NCI-H82 treated with DMSO at 0.1 percent for 48 hours (cell line): ENCODE measurements at regions not wholly inside any gene's neighbourhood (a gene's known extent, or its start where the extent isn't known, plus 50 kb on each side); places are given as distances from the start of the nearest gene placed in this dataset.

Source experiments
- DNase-seq: peaks from one replicate; lab custom pipeline; 2025; ENCODE audit not compliant: unreplicated experiment; lab: John Stamatoyannopoulos, UW

DNA sequence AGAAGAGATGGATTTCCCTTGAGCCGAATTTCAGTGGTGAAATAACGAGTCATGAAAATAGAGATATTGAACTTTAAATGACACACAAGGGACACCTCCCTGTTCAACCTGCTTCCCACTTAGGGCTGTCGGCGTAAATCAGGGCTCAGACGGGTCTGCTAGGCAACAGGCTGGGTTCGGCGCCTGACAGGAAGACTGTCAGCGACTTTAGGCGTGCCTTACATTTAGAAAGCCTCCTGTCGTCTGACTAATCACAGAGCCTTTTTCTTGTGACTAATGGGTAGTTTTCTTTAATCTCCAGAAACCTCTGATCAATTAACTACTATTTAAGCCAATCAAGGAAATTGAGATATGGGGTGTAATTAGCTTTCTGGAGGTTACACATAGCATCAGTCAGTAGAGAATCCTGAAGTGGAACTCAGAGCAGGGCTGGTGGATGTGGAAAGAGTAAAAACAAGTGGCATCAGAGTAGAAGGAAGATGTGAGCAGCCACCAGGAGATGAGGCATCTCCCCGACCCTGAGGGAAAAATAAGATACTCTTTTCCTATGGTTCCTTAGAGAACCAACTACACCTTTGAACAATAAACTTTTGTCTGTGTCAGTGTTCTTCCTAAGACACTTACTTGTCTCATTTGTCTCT, 86.2 kb upstream of the HS3ST1 start:
- DNase-seq = no peak

- DNase-seq = no peak
Measured at GRCh38 chr4:11514003-11514402, 85.3 kb upstream of the HS3ST1 start.

- DNase-seq = no peak
Measured at GRCh38 chr4:11512871-11513270, 84.2 kb upstream of the HS3ST1 start.

DNA sequence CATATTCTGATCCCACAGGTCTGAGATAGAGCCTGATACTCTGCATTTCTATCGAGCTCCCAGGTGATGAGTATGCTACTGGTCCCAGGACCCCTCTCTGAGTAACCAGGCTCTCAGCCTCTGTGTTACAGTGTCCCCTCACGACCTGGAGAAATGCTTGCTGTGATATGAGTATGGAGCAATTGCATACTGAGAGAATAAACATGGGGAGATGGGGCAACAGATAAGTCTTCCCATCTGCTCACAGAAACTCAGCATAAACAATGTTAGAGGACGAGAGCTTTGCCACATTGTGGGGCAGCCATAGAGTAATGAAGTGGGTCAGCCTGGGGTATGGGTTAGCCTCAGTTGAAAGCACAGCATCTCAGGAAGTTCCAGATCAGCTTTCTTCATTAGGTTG, 82.6 kb upstream of the HS3ST1 start:
- DNase-seq = no peak

DNA sequence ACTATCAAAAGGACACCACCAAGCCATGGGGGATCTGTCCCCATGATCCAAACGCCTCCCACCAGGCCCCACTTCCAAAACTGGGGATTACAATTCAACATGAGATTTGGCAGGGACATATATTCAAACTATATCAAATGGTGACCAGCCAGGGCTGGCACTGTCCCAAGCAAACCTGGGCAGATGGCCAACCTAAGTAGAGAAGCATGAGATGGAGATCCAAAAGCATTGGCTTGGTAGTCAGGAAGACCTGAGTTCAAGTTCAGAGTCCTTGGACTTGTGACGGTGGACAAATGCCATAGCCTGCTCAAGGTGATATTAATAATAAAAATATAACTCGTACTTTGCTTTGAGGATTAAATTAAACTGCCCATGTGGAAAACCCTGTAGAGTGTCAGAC, 79.2 kb upstream of the HS3ST1 start:
- DNase-seq = no peak

- no peak for DNase-seq
Measured at GRCh38 chr4:11506194-11506593, 77.5 kb upstream of the HS3ST1 start.

DNA sequence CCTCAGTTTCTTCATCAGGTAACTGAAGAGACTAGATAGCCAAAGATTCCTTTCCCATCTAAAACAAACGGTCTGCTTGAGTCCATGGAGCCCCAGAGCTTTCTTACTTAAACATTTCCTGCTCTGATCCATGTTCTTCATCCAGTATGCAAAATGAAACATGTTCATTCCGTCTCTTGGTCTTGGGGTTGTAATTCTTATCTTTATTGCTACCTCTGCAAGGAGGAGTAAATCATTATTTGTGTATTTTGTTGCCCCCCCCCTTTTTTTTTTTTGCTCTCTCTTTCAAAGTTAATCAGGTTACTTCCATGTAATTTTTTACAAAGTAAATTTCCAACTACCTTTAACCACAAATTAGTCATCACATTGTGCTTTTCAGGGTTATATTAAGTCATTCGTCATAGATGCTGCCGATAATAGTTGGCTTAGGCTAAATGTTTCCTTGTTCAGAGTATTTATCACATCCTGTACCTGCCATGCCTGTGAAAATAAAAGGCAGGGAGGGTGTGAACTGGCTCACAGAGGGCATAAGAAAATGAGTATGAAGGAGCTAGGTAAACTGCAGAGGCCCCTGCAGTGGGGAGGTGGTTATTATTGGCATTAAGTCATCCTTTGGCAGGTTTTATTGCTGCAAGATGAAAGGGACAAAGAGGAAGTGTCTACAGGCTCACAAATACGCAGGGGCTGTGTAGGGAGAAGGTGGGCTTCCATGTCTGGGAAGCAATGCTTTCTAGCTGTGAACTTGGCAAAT, 76.7 kb upstream of the HS3ST1 start:
- DNase-seq = no peak

- no peak for DNase-seq
Measured at GRCh38 chr4:11503166-11503565, 74.5 kb upstream of the HS3ST1 start.

DNA sequence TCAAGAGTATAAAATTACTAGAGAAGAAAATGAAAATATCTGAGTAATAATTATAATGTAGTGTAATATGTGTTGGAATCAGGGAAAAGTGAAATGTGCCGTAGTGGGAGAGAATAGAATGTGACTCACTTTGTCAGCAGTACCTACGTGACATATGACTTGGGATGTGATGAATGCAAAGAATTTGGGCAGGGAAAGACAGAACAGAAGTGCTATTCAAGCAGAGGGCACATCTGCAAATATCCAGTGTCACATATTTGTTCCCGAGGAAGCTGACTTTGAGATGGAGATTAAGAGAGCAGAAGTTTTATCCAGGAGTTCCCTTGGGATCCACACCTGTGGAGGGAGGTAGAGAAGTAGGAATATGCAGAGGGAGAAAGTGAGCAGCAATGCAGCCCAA, 69.3 kb upstream of the HS3ST1 start:
- DNase-seq = no peak

DNA sequence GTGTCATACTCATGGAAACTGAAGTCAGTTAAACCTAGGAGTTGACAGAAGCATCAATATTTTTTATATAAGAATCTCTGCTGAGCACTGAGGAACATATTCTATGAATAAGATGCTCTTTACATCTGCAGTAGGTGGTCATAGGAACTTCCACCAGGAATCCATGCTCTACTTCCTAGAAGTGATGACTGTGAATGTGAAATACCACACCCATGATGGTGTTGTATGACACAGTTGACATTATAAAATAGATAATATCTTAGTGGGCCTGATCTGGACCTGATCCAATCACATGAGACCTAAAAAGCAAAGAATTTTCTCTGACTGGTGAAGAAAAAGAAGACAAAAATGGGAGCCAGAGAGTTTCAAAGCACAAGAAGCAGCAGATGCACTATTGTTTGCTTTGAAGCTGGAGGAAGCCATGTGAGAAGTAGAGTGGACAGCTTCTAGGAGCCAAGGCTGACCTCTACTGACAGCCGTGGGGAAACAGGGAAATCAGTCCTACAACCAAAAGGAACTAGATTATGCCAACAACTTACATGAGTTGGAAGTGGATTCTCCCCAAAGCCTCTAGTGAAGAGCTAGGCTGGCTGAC, 68.6 kb upstream of the HS3ST1 start:
- DNase-seq = no peak

DNA sequence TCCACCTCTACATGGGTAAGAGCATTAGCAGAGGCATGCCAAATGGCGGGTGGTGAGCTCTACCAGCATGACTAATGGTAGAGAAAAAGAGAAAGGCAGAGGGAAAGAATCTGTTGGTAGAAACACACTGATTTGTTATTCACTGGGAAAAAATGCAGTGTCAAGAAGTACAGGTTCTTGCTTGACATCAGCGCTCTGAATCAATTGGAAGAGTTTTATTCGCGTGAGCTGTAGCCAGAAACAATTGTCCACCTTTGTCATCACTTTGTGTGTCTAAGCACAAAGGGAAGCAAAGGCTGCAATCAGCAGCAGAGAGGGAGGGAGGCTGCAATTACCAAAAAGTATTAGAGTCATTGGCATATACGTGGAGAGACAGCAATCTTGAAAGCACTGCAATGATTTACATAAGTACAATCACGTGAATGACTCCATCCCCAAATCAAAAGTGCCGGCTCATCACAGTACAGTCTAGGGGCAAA, 67.7 kb upstream of the HS3ST1 start:
- no peak for DNase-seq

DNA sequence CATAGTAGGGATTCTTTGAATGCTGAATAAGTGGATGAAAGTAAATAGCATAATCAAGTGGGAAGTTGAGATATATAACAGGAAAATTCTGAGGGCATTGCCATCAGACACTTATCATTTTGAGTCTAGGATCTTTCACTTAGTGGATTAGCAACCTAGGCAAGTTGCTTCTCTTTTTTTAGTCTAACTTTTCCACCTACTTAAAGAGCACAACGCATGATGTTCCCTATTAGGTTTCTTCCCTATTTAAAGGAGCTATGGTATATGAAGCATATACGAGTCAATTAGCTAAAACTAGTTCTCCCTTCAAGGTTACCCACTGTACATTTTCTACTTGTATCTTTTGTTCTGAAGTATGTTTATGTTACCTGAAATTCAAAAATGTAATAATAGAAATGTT, 67.1 kb upstream of the HS3ST1 start:
- no peak for DNase-seq

- DNase-seq = no peak
Measured at GRCh38 chr4:11495291-11495690, 66.6 kb upstream of the HS3ST1 start.

GRCh38 chr4:11494232-11494631, 65.5 kb upstream of the HS3ST1 start:
- DNase-seq = no peak

DNA sequence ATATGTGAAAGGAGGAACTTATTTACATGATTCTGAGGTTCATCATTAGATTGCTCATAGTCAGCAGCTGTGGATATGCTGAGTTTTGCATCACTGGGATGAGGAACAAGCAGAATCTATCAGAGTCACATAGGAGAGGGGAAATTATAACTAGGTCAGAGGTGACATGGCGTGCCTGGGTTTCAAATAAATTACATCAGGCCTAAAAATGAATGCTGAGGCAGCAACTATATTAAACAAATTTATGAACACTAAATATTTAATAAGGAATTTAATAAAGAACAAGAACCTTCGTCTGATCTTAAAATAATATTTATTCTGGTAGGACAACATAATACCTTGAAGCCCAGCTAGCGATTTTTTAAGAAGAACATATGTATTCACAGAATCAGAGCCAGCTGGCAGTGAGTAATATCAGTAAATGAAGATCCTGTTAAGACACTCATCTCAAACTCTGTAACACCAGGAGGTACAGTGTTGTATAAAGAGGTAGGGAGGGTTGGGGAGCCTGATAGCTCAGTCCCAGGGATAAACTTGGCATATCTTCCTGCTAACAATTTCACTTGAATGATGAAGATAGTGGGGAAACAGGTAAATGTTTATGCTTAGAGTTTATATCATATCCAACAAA, 60.9 kb upstream of the HS3ST1 start:
- DNase-seq = no peak

- no peak for DNase-seq
Measured at GRCh38 chr4:11488657-11489452, 60.2 kb upstream of the HS3ST1 start.

GRCh38 chr4:11487868-11488544, 59.3 kb upstream of the HS3ST1 start:
- DNase-seq = no peak

GRCh38 chr4:11487139-11487538, 58.4 kb upstream of the HS3ST1 start:
- no peak for DNase-seq

DNA sequence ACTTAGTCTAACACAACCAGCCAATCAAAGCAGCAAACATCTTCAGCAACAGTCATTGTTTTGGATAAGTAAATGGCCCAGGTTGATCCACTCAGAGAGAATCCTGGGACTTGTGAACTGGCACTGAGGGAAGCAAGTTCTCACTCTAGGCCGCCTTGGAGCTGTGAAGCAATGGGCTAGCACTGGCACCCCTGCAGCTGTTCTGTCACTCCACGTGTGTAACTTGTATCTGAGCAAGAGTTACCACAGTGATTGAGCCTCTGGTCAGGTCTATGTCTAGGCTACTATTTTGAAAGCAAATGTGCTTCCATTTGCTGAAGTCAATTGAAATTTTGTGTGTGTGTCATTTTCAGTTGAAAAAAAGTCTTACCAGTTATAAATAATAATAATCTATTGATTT, 57.2 kb upstream of the HS3ST1 start:
- no peak for DNase-seq

- no peak for DNase-seq
Measured at GRCh38 chr4:11484531-11484930, 55.8 kb upstream of the HS3ST1 start.

- no peak for DNase-seq
Measured at GRCh38 chr4:11483046-11483445, 54.4 kb upstream of the HS3ST1 start.
